OCI-LY7 (cell line): ENCODE measurements at regions not wholly inside any gene's neighbourhood (a gene's known extent, or its start where the extent isn't known, plus 50 kb on each side); places are given as distances from the start of the nearest gene placed in this dataset.

Experiments
- CTCF ChIP-seq: fragments of 200-600 bp; sonication (generic); conservative IDR thresholded peaks from 2 replicates; pipeline ENCODE4 v1.5.1; 2014; ENCODE audit warnings: mild to moderate bottlenecking, antibody characterized with exemption, low read length, moderate library complexity, mixed read lengths
- EZH2phosphoT487 ChIP-seq: fragments of 200-600 bp; sonication (generic); IDR thresholded peaks from 2 replicates; pipeline ENCODE4 v1.6.1; 2018; ENCODE audit warnings: low read depth, borderline replicate concordance, mild to moderate bottlenecking, mixed run types, antibody characterized with exemption, low read length, moderate library complexity, mixed read lengths

- no peak for TF ChIP-seq CTCF
- TF ChIP-seq EZH2phosphoT487: no peak
Observed at GRCh38 chr2:72011791-72012190, 135.9 kb downstream of the CYP26B1 start.
